ENCODE measurements at regions not wholly inside any gene's neighbourhood (a gene's known extent, or its start where the extent isn't known, plus 50 kb on each side); places are given as distances from the start of the nearest gene placed in this dataset.

- TF ChIP-seq EZH2 (IDR thresholded peaks at IDR 0.05; ENCODE audit: low read length, unreplicated experiment): no peak
- no peak for TF ChIP-seq CTCF (conservative IDR thresholded peaks at IDR 0.05; ENCODE audit: low read depth, low read length)
- no peak for TF ChIP-seq EZH2phosphoT487 (IDR thresholded peaks at IDR 0.05; ENCODE audit: borderline replicate concordance, low read length)
Observed at GRCh38 chr14:105968291-105968690, 441.9 kb downstream of the TMEM121 start.
